Endothelial cell of umbilical vein (primary cell): ENCODE measurements at regions not wholly inside any gene's neighbourhood (a gene's known extent, or its start where the extent isn't known, plus 50 kb on each side); places are given as distances from the start of the nearest gene placed in this dataset.

Source experiments
- BruUV-seq: library from RNA; stranded (reverse); fragments of 400-500 nt; replicated peaks from 2 replicates; lab custom pipeline; 2021; lab: Mats Ljungman, UMichigan
- CTCF ChIA-PET: fragments of 300-600, 350-600 bp; sonication (Branson Sonifier 250); formaldehyde crosslinking; loops from one replicate; lab custom pipeline; 2021; ENCODE audit warnings: antibody characterized with exemption, inconsistent platforms; lab: Charles Lee
- POLR2A ChIA-PET: fragments of 300-600, 350-600 bp; sonication (Branson Sonifier 250); formaldehyde crosslinking; loops from one replicate; lab custom pipeline; 2021; ENCODE audit warnings: antibody characterized with exemption, inconsistent platforms; lab: Charles Lee
- DNase-seq: peaks from one replicate; pipeline ENCODE4 v3.0.0-alpha.2; 2011; ENCODE audit warnings: low read depth, low spot score
- FAIRE-seq: peaks from 2 replicates; lab custom pipeline; 2011; peaks lifted over from hg19 to GRCh38; lab: Jason Lieb, UNC
- H2AFZ ChIP-seq: 2 replicates; pipeline ENCODE4 v1.6.0; 2012; ENCODE audit warnings: low read depth, low read length, control low read depth, inconsistent platforms
- H3K27ac ChIP-seq: 2 replicates; pipeline ENCODE4 v1.5.1; 2011; ENCODE audit warnings: low read depth, mild to moderate bottlenecking, control low read depth, low read length, moderate library complexity; ENCODE audit not compliant: insufficient read depth
- H3K27me3 ChIP-seq, 2 experiments: 2 replicates each; pipeline versions ENCODE4 v1.6.0 to v1.6.1; 2011; ENCODE audit warnings: low read length in 2 of 2, mixed read lengths in 1 of 2; ENCODE audit not compliant: control insufficient read depth in 2 of 2, insufficient read depth in 2 of 2
- H3K36me3 ChIP-seq, 2 experiments: 2 replicates in 1 of 2; 3 replicates in 1 of 2; pipeline ENCODE4 v1.5.1; 2011; ENCODE audit warnings: low read length in 2 of 2, mild to moderate bottlenecking in 1 of 2, moderate library complexity in 1 of 2; ENCODE audit not compliant: control insufficient read depth in 2 of 2, insufficient read depth in 2 of 2; ENCODE audit errors: extremely low read depth in 1 of 2
- H3K4me1 ChIP-seq: 3 replicates; pipeline ENCODE4 v1.5.1; 2011; ENCODE audit warnings: mild to moderate bottlenecking, low read length; ENCODE audit not compliant: control insufficient read depth, insufficient read depth; ENCODE audit errors: extremely low read depth
- H3K4me2 ChIP-seq: 2 replicates; pipeline ENCODE4 v1.6.1; 2011; ENCODE audit warnings: low read length, control low read depth, mixed read lengths; ENCODE audit not compliant: insufficient read depth
- H3K4me3 ChIP-seq, 3 experiments: fragments of 200-600 bp in 1 of 3; sonication (generic), shearing (Covaris generic) in 1 of 3; replicated peaks in 1 of 3; 2 replicates each; pipeline ENCODE4 v1.5.1; 2011 to 2016; ENCODE audit warnings: control low read depth in 3 of 3, low read length in 3 of 3, mild to moderate bottlenecking in 2 of 3, inconsistent platforms in 1 of 3, low read depth in 1 of 3, moderate library complexity in 1 of 3; ENCODE audit not compliant: insufficient read depth in 1 of 3
- H3K79me2 ChIP-seq: 2 replicates; pipeline ENCODE4 v1.6.0; 2012; ENCODE audit warnings: low read length, inconsistent platforms; ENCODE audit not compliant: control insufficient read depth, insufficient read depth
- H3K9ac ChIP-seq: replicated peaks from 2 replicates; pipeline ENCODE3; 2011; ENCODE audit warnings: low read length, control low read depth; ENCODE audit not compliant: insufficient read depth; ENCODE audit errors: extremely low read depth
- H3K9me1 ChIP-seq: replicated peaks from 3 replicates; pipeline ENCODE4 v1.6.0; 2011; ENCODE audit warnings: mild to moderate bottlenecking, low read length; ENCODE audit not compliant: control insufficient read depth, insufficient read depth; ENCODE audit errors: extremely low read depth
- H3K9me3 ChIP-seq: replicated peaks from 2 replicates; pipeline ENCODE4 v1.5.1; 2012; ENCODE audit warnings: low read length, inconsistent platforms; ENCODE audit not compliant: control insufficient read depth, insufficient read depth
- H4K20me1 ChIP-seq: replicated peaks from 2 replicates; pipeline ENCODE3; 2011; ENCODE audit warnings: mild to moderate bottlenecking, low read length; ENCODE audit not compliant: control insufficient read depth, insufficient read depth; ENCODE audit errors: extremely low read depth
- CTCF ChIP-seq, 2 donors: IDR thresholded peaks; 1 replicate in 1 of 2; 2 replicates in 1 of 2; pipeline ENCODE4 v1.5.1; 2011; ENCODE audit warnings: low read length in 2 of 2, mild to moderate bottlenecking in 2 of 2, moderate library complexity in 2 of 2, control low read depth in 1 of 2, inconsistent platforms in 1 of 2, low read depth in 1 of 2; ENCODE audit not compliant: insufficient read depth in 1 of 2; ENCODE audit errors: extremely low read depth in 1 of 2
- EZH2 ChIP-seq: IDR thresholded peaks from 2 replicates; pipeline ENCODE4 v1.6.1; 2012; ENCODE audit warnings: borderline replicate concordance, low read depth, mild to moderate bottlenecking, moderate library complexity, low read length, inconsistent platforms; ENCODE audit not compliant: severe bottlenecking
- FOS ChIP-seq: IDR thresholded peaks from 2 replicates; pipeline ENCODE4 v1.6.1; 2011; ENCODE audit warnings: mild to moderate bottlenecking, low read length, moderate library complexity, borderline replicate concordance; ENCODE audit not compliant: insufficient read depth
- GATA2 ChIP-seq: IDR thresholded peaks from 2 replicates; pipeline ENCODE4 v1.7.0; 2011; ENCODE audit warnings: low read depth, mild to moderate bottlenecking, moderate library complexity, mixed read lengths, low read length; ENCODE audit not compliant: insufficient read length, insufficient read depth
- JUN ChIP-seq: IDR thresholded peaks from 2 replicates; pipeline ENCODE4 v1.6.1; 2011; ENCODE audit warnings: borderline replicate concordance, low read depth; ENCODE audit not compliant: insufficient read length, insufficient read depth
- MAX ChIP-seq: IDR thresholded peaks from 2 replicates; pipeline ENCODE4 v1.6.1; 2011; ENCODE audit not compliant: insufficient read depth, insufficient read length
- MYC ChIP-seq: IDR thresholded peaks from one replicate; pipeline ENCODE4 v1.6.1; 2011; ENCODE audit warnings: mild to moderate bottlenecking, low read depth, low read length
- POLR2A ChIP-seq: IDR thresholded peaks from 2 replicates; pipeline ENCODE4 v1.6.1; 2012; ENCODE audit warnings: low read depth, mild to moderate bottlenecking, control low read depth, low read length
- POLR2AphosphoS5 ChIP-seq: IDR thresholded peaks from 2 replicates; pipeline ENCODE4 v1.6.1; 2012; ENCODE audit warnings: low read depth, mild to moderate bottlenecking, control low read depth, low read length, moderate library complexity; ENCODE audit not compliant: insufficient read depth
- dilution Hi-C: fragments of 300-500 bp; cut with MboI; formaldehyde crosslinking; loops from one replicate; pipeline ENCODE4 v1.15.0; 2019; ENCODE audit warnings: low sequenced_read_pairs; ENCODE audit not compliant: extremely low pct_ligation_motif_present
- intact Hi-C: fragments of 100-400 bp; cut with micrococcal nuclease; formaldehyde crosslinking; loops from one replicate; pipeline ENCODE4 v1.10.0; 2022

- Histone ChIP-seq H3K4me3 (no peak overlapping the region), H4K20me1 (no peaks in the 10 kb centered on the region), H3K4me1 (no peaks in the 10 kb centered on the region), H3K27ac (no peak overlapping the region), H3K9me3 (no peaks in the 10 kb centered on the region), H3K4me2 (no peak overlapping the region), H3K27me3 (no peaks in the 10 kb centered on the region), H2AFZ (no peak overlapping the region), H3K36me3 (no peaks in the 10 kb centered on the region), H3K9ac (no peak overlapping the region), H3K9me1 (no peaks in the 10 kb centered on the region), H3K79me2 (no peaks in the 10 kb centered on the region)
- no peak for DNase-seq
- TF ChIP-seq MAX (no peak), FOS (no peak), CTCF (IDR thresholded peaks at IDR 0.05; ENCODE audit: extremely low read depth in 1 of 2, insufficient read depth in 1 of 2, low read depth in 1 of 2, low read length in 2 of 2) (no peak), GATA2 (no peak), EZH2 (no peak), POLR2AphosphoS5 (no peak), MYC (no peak), JUN (no peak), POLR2A (no peak)
- POLR2A ChIA-PET: no interaction called here
- dilution Hi-C loops: no loop called here
- CTCF ChIA-PET: no interaction called here
- BruUV-seq: no TSS peak
- FAIRE-seq: no peak
- intact Hi-C loops: no loop called here
These were observed 138.4 kb upstream of the MYCN start for GRCh38 chr2:15801904-15802303.
